GM19372 (cell line): ENCODE measurements at regions not wholly inside any gene's neighbourhood (a gene's known extent, or its start where the extent isn't known, plus 50 kb on each side); places are given as distances from the start of the nearest gene placed in this dataset.
"Not testable (repeated sequence)": the region's sequence is repeated elsewhere in the genome, so short reads cannot be mapped to it uniquely, and the experiment has no call there.

ENCODE experiments used
- ATAC-seq: cut with Tn5 transposase; IDR thresholded peaks from one replicate; pipeline ENCODE4 v1.9.1; 2021; ENCODE audit warnings: mild to moderate bottlenecking, low read depth, moderate library complexity; ENCODE audit not compliant: unreplicated experiment

DNA sequence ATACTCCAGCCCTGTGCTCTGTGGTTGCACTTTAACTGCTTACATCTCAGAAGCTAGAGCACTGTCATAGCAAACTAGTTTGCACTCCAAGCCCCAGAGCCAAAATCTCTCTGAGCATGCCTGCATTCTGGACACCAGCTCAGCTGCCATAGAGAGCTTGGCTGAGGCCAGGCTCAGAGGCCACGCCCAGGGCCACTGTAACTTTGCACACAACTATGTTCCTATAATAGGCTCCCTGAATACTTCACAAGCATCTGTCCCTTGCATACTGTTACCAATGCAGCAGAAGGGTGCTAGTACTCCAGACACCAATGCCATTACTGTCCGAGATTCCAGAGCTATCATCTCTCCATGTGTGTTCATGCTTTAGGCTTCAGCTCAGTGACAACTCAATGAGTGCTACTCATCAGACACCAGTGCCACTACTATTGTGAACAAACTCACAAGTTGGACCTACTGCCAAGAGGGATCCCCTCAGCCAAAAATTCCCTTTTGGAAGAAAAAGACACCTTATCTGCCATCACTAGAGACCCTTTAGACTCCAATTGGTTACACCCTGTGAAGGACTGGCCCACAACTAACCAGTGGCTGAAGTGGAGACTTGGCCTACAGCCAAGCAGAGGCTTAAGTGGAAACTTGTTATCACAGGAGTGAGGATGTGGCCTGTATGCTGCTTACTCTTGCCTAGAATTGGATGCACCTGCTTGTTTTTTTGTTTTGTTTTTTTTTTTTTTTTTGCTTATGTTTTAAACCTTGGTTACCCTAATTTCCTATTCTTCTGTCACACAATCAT is 211.6 kb upstream of the MAGI2 start:
- no peak for ATAC-seq

DNA sequence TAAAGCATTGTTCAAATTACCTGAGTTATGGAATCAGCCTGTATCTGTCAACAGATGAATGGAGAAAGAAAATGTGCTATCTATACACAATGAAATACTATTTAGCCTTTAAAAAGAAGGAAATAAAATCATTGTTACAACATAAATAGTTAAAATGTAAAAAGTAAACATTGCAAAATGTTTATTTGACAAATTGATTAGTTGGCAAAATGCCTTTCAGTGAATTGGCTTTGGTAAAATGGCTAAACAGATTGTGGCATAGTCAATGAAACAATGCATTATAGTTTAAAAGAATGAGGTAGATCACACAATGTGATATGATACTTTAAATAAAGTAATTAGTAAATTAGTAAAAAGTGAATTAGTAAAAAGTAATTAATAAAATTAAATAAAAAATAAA is 204.8 kb upstream of the MAGI2 start:
- no peak for ATAC-seq

DNA sequence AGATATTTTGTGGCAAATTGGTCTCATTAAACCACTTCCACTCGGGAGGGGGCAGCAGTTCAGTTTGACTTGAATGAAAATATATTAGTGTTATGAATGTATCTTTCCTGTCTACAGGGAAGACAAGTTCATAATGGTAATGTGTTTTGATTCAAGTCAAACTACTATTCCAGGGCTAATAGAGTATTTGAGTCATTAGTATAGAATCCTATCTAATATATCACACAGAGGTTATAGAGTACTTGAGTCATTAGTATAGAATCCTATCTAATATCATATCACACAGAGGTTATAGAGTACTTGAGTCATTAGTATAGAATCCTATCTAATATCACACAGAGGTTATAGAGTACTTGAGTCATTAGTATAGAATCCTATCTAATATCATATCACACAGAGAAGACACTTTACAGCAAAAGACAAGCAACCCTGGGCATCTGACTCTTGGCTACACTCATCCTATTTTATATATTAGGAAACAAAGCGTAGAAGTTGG is 199.7 kb upstream of the MAGI2 start:
- ATAC-seq = no peak

DNA sequence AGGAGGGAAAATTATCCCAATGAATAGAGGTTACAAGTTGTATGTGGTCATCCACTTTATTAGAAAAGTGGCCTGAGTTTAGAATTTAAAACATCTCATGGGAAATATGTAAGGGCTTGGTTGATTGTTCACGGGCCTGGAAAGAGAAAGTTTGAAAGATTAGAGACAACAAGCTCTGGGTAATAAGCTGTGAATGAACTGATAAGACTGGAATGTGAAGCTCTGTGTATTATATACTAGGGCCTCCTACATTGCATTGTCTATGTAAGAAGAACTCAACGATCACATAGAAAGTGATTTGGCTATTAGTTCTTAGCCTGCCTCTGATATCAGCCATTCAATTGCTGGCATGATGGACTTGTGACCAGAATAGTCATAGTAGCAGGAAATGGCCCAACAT is 199.2 kb upstream of the MAGI2 start:
- no peak for ATAC-seq

DNA sequence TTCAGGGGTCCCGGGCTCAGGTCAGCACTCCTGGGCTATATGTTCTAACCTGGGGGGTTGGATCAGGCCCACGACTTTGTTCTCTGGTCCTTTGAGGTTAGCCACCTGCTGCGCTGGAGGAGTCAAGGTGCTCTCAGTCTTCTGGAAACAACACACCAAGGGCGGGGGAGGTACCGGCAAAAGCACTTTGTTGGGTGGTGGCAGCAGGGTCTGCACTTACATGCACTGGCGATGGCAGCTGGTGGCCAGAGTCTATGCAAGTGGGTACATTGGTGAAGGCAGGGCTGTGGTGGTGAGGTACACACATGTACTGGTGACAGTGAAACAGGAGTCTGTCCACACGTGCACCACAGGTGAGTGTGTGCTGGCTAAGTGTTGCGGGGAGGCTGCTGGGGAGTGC is 194.2 kb upstream of the MAGI2 start:
- ATAC-seq = no peak

DNA sequence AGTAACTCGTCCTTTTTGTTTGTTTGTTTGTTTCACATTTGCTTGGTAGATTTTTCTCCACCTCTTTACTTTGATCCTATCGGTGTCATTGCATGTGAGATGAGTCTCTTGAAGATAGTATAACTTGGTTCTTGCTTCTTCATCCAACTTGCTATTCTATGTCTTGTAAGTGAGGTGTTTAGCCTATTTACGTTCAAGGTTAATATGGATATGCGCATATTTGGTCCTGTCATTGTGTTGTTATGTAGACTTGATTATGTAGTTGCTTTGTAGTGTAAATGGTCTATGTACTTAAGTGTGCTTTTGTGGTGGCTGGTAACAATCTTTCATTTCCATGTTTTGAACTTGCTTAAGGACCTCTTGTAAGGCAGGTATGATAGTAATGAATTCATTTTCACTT is 192.8 kb upstream of the MAGI2 start:
- no peak for ATAC-seq

DNA sequence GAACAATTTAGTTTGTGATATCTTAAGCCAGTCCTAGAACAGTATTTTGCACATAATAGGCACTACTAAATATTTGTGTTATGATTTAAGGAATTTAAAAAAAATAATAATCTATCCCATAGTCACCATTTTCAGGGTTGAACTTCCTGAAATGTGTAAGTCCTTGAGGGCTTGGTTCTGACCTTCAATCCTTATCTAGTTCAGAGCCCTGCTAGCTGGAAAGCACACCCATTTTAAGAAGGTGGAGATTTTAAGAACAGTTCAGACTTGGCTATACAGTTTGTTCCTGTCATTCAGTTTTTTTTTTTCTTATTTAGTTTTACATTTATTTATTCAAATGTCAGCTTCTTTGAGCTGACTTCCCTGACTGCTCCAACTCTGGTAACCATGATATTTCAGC is 183.4 kb upstream of the MAGI2 start:
- ATAC-seq = no peak

DNA sequence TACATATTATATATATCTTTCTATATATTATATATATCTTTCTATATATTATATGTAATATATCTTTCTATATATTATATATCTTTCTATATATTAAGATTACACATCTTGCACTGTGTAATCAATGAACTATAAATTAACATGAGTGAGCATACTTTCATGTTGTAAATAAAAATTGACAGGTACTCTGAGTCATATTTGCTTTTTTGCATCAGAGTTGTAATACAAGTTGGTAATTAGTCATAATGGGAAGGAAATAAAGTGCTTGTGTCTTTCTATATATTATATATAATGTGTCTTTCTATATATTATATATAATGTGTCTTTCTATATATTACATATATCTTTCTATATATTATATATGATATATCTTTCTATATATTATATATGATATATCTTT is 172.5 kb upstream of the MAGI2 start:
- ATAC-seq = not testable (repeated sequence)

DNA sequence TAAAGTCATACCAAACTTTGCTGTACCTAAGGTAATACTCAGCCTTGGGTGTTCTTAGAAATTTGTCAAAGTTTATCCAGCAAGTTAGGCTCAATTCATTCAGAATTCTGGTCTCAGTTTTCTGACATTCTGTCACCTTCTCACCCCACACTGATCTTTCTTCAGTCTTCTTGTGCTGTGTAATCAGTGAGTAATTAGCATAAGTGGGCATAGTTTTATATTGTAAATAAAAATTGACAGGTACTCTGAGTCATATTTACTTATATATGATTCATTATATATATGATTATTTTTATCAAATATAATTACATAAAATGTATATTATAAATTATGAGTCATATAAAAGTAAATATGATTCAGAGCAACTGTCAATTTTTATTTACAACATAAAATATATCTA is 170.9 kb upstream of the MAGI2 start:
- ATAC-seq = no peak

DNA sequence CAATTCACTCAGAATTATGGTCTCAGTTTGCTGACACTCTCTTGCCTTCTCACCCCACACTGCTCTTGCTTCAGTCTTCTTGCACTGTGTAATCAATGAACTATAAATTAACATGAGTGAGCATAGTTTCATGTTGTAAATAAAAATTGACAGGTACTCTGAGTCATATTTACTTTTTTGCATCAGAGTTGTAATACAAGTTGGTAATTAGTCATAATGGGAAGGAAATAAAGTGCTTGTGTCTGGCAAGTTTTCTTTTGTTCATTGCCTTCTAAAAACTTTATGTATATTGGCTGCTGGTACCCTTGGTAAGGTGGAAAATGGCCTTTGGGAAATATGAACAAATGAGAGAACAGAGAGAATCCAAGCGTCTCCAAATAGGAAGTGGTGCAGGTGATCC is 169.3 kb upstream of the MAGI2 start:
- no peak for ATAC-seq

DNA sequence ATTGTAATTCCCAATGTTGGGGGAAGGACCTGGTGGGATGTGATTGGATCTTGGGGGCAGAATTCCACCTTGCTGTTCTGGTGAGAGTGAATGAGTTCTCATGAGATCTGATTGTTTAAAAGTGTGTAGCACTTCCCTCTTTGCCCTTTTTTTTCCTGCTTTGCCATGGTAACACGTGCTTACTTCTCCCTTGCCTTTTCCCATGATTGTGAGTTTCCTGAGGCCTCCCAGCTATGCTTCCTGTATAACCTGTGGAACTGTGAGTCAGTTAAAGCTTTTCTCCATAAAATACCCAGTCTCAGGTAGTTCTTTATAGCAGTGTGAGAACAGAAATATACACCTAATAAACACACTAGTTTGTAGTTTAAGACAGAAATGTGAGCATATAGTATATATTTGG is 166.8 kb upstream of the MAGI2 start:
- ATAC-seq = no peak

DNA sequence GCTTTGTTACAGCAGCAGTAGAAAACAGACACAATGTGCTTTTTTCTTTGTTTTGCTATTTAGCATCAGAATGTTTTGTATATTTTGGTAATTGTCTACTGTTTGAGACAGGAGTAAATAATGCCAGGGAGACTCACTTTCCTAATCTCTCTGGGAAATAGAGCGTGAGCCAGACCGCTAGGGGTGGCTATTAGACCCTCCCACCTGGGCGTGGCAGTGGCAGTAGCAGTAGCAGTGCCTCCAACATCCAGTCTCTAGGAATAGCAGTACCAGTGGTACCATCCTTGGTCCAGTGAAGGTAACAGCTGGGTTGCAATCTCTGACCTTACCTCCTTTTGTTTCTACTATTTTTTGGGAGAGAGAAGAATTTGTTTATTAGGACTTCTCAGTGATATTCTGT is 165.7 kb upstream of the MAGI2 start:
- ATAC-seq = no peak

DNA sequence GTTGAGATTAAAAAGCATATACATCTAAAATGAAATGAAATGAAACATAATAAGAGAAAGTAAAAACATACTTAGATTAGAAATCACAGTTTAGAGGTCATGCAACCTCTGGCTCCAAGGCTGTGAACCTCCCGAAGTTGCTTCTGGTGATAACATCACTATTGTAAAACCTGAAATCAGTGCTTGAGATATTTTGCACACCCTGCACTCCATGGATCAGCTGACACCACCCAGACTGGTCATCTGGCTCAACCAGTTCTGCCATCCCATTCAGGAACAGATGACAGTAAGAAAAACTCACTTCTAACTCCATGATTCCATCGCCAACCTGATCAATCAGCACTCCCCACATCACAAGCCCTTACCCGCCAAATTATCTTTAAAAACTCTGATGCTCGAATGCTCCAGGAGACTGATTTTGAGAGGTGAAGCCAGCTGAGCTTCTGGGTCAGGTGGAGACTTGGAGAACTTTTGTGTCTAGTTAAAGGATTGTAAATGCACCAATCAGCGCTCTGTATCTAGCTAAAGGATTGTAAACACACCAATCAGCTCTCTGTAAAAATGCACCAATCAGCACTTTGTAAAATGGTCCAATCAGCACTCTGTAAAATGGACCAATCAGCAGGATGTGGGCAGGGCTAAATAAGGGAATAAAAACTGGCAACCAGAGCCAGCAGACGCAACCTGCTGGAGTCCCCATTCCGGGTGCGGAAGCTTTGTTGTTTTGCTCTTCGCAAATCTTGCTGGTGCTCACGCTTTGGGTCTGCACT is 162.6 kb upstream of the MAGI2 start:
- no peak for ATAC-seq

DNA sequence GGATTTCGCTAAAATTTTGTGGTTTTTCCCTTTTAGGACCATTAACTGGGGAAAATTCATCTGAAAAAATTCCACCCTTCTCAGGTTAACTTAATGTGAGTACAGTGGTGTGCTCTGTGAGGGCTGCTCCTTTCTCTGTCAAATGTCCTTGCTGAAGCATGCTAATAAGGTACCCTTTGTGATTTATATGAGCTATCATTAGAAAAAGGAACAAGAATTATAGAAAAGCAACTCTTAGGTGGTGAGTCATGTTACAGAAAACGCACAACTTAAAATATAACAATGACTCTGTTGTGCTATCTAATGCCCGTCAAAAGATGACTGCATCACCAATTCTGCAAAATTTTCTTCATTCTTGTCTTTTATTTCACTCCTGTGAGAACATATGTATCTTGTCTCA is 162.0 kb upstream of the MAGI2 start:
- ATAC-seq = no peak

DNA sequence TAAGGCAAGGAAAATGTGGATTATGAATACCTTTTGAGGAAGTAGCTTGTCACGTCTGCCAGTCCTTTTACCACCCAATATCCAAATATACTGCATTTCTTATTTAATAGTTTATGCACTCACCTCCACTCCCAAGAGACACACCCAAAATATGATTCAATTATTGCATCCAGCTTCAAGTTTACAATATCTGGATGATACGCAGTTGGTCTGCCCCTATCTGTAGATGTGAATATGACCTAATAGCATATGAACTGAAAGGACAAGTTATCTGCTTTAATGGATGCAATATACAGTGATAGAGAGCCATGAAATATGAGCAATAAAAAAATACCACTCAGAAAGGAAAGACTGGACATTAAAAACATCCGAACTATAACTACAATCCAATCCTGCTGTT is 159.4 kb upstream of the MAGI2 start:
- no peak for ATAC-seq

DNA sequence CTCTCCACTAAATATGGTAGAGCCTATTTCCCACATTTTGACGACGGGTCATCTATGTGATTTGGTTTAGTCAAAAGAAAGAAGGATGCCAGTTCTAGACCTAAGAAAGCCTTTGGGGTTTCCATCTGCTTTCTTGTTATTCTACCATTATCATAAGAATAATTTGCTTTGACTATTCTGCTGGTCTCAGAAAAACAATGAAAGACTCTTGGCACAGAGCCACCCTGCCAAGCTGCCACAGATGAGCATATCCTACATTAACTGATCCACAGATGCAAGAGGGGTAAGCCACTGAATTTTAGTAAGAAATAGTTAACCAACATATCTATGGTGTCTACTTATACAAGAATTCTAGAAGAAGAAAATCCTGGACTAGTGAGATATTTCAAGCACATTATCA is 158.6 kb upstream of the MAGI2 start:
- no peak for ATAC-seq

DNA sequence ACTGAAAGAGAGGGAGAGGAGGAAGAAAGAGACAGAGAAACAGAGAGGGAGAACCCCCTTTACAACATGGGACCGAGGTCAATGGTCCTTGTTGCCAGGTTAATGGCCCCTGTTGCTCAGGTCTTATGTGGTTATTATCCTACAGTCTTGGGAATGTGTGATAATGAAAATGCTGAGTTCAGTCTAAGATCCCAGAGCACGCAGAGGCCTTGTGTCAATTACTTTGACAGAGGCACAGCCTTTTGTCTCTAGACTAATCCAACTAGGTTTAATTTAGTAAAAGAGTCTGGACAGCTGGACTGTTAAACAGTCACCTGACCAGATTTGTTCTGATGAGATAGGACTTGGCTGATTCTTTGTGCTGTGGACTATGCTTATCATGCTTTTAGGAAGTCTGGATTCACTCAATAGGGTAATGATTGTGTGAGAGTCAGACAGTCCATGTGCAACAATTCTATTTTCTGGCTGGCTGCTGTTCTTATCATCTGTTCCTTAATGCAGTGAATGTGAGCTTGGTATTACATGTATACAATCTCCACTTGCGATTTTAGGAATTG is 157.4 kb upstream of the MAGI2 start:
- no peak for ATAC-seq

DNA sequence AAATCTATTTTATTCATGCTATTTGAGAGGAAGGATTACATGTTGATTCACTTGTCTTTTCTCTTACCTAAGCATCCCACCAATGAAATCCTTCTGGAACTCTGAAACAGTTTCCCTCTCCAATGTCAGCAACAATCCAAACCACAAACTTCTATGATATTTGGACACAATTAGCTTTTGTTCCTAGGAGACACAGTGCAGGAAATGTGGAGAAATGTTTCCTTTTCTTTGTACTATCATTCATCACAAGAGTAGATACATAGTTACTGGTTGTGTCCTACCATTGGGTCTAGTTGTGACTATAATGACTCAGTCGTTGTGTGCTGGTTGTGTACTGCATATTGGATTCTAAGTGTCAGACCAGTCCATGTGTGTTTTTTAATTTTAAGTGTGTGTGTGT is 156.8 kb upstream of the MAGI2 start:
- ATAC-seq = no peak

DNA sequence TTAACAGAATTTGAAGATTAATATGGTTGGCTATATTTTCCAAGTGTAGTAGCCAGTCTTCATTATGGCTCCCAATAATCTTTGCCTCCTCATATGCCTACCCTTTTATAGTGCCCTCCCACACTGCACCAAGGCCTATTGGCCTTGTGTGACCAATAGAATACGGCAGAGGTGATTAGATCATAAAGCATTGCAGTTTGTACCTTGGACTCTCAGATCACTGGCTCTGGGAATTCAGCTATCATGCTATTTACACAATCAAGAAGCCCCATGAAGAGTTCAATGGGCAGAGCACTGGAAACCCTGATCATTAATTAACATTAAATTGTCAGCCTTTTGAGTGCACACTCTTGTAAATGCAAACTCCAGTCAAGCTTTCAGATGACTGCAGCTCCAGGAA is 154.5 kb upstream of the MAGI2 start:
- no peak for ATAC-seq

DNA sequence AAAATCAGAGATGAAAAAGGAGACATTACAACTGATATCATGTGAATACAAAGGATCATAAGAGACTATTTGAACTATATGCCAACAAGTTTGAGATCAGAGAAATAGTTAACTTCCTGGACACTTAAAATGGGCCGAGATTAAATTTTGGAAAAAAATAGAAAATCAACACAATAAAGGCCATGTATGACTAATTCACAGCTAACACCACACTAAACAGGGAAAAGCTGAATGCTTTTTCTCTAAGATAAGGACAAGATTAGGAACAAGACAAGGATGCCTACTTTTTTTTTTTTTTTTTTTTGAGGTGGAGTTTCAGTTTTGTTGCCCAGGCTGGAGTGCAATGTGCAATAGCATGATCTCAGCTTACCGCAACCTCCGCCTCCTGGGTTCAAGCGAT is 151.4 kb upstream of the MAGI2 start:
- no peak for ATAC-seq

DNA sequence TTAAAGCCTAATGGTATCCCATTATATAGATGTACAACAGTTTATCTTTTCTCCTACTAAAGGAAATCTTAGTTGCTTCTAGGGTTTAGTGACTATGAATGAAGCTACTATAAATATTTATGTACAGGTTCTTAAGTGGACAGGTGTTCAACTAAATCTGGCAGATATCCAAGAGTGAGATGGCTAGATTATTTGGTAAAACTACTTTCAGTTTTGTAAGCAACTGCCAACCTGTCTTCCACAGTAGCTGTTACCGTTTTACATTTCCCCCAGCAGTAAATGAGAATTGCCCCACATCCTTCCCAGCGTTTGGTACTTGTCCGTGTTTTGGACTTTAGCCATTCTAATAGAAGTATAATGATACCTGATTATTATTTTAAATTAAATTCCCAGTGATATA is 144.9 kb upstream of the MAGI2 start:
- ATAC-seq = no peak

DNA sequence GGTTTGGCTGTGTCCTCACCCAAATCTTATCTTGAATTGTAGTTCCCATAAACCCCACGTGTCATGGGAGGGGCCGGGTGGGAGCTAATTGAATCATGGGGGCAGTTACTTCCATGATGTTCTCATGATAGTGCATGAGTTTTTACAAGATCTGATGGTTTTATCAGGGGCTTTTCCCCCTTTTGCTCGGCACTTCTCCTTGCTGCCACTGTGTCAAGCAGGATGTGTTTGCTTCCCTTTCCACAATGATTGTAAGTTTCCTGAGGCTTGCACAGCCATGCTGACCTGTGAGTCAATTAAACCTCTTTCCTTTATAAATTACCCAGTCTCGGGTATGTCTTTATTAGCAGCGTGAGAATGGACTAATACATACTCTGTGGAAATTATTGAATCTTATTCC is 141.2 kb upstream of the MAGI2 start:
- ATAC-seq = not testable (repeated sequence)
